H1 (cell line): ENCODE measurements at regions not wholly inside any gene's neighbourhood (a gene's known extent, or its start where the extent isn't known, plus 50 kb on each side); places are given as distances from the start of the nearest gene placed in this dataset.

Experiments
- BRCA1 ChIP-seq: IDR thresholded peaks from 2 replicates; pipeline ENCODE4 v1.6.1; 2012; ENCODE audit warnings: low read depth, low read length, improper control_type of control experiment
- CHD2 ChIP-seq: IDR thresholded peaks from 2 replicates; pipeline ENCODE4 v1.6.1; 2012; ENCODE audit warnings: low read length, improper control_type of control experiment
- CHD7 ChIP-seq: fragments of 300-600 bp; sonication (generic); IDR thresholded peaks from 2 replicates; pipeline ENCODE4 v1.7.1; 2012; ENCODE audit warnings: low read length, moderate library complexity, mild to moderate bottlenecking, inconsistent platforms; ENCODE audit not compliant: insufficient replicate concordance
- E2F6 ChIP-seq: IDR thresholded peaks from 2 replicates; pipeline ENCODE4 v1.6.1; 2012; ENCODE audit warnings: inconsistent platforms
- EP300 ChIP-seq, 2 experiments: IDR thresholded peaks; 1 replicate in 1 of 2; 2 replicates in 1 of 2; pipeline ENCODE4 v1.6.1; 2011 to 2012; ENCODE audit warnings: low read depth in 2 of 2, low read length in 2 of 2, mild to moderate bottlenecking in 2 of 2, borderline replicate concordance in 1 of 2, inconsistent platforms in 1 of 2, moderate library complexity in 1 of 2
- NRF1 ChIP-seq: IDR thresholded peaks from 2 replicates; pipeline ENCODE4 v1.6.1; 2011; ENCODE audit warnings: mild to moderate bottlenecking, low read depth, low read length, improper control_type of control experiment
- PHF8 ChIP-seq: fragments of 200-600 bp; sonication (generic); conservative IDR thresholded peaks from 2 replicates; pipeline ENCODE4 v1.7.1; 2012; ENCODE audit warnings: low read depth, mild to moderate bottlenecking, inconsistent platforms, low read length, moderate library complexity
- POLR2AphosphoS5 ChIP-seq: IDR thresholded peaks from 2 replicates; pipeline ENCODE4 v1.6.1; 2011; ENCODE audit warnings: low read depth, low read length
- SP1 ChIP-seq: IDR thresholded peaks from 2 replicates; pipeline ENCODE4 v1.6.1; 2011; ENCODE audit warnings: low read depth, low read length
- USF2 ChIP-seq: IDR thresholded peaks from 2 replicates; pipeline ENCODE4 v1.6.1; 2011; ENCODE audit warnings: low read length, improper control_type of control experiment

- no peak for TF ChIP-seq CHD7
- no peak for TF ChIP-seq BRCA1
- TF ChIP-seq SP1 = no peak
- TF ChIP-seq NRF1 = no peak
- no peak for TF ChIP-seq PHF8
- TF ChIP-seq CHD2 = no peak
- no peak for TF ChIP-seq EP300 (IDR thresholded peaks at IDR 0.05; ENCODE audit: borderline replicate concordance in 1 of 2, low read depth in 2 of 2, low read length in 2 of 2)
- no peak for TF ChIP-seq POLR2AphosphoS5
- no peak for TF ChIP-seq E2F6
- no peak for TF ChIP-seq USF2
- TF ChIP-seq, all 59 proteins: peak for 0
These were observed 1210.0 kb downstream of the SLITRK1 start (continued) for GRCh38 chr13:82672248-82672647.
